DMS53 (cell line): ENCODE measurements at regions not wholly inside any gene's neighbourhood (a gene's known extent, or its start where the extent isn't known, plus 50 kb on each side); places are given as distances from the start of the nearest gene placed in this dataset.

Source experiments
- DNase-seq: peaks from one replicate; lab custom pipeline; 2025; lab: John Stamatoyannopoulos, UW

- DNase-seq: peak; percentile 92
Observed at GRCh38 chrX:30414144-30414543, 105.0 kb upstream of the NR0B1 start.

- DNase-seq: no peak
Observed at GRCh38 chrX:30402366-30402765, 93.2 kb upstream of the NR0B1 start.

- no peak for DNase-seq
Observed at GRCh38 chrX:30388325-30388724, 79.1 kb upstream of the NR0B1 start.

GRCh38 chrX:30373951-30374350, 64.8 kb upstream of the NR0B1 start:
- no peak for DNase-seq

GRCh38 chrX:30373479-30373878, 64.3 kb upstream of the NR0B1 start:
- DNase-seq: no peak

GRCh38 chrX:30364229-30364628, 55.0 kb upstream of the NR0B1 start:
- peak; percentile 78 for DNase-seq
